Heart right ventricle (tissue), 16 donors: ENCODE measurements at regions not wholly inside any gene's neighbourhood (a gene's known extent, or its start where the extent isn't known, plus 50 kb on each side); places are given as distances from the start of the nearest gene placed in this dataset.

Experiments
- ATAC-seq, 8 donors: fragments of 200-7000 bp; cut with Tn5 transposase; one replicate each; pipeline ENCODE4 v1.9.1; 2020; ENCODE audit warnings: mild to moderate bottlenecking in 8 of 8, moderate library complexity in 8 of 8, moderate number of reproducible peaks in 1 of 8
- DNase-seq, 2 donors: peaks; one replicate each; pipeline ENCODE4 v3.0.0-alpha.2; 2020
- H3K27ac ChIP-seq, 10 donors: fragments of 200-600 bp; sonication (generic) in 2 of 10; one replicate each; pipeline versions ENCODE4 v1.5.0 to v1.8.0; 2020 to 2022; ENCODE audit warnings: mild to moderate bottlenecking in 3 of 10
- H3K27me3 ChIP-seq, 7 donors: fragments of 200-600 bp; one replicate each; pipeline ENCODE4 v1.8.0; 2021 to 2022; ENCODE audit warnings: mild to moderate bottlenecking in 2 of 7
- H3K36me3 ChIP-seq, 9 donors: fragments of 200-600 bp; sonication (generic) in 1 of 9; one replicate each; pipeline versions ENCODE4 v1.5.0 to v1.8.0; 2020 to 2022; ENCODE audit warnings: mild to moderate bottlenecking in 2 of 9
- H3K4me1 ChIP-seq, 9 donors: fragments of 200-600 bp; sonication (generic) in 1 of 9; one replicate each; pipeline versions ENCODE4 v1.5.0 to v1.8.0; 2020 to 2022; ENCODE audit warnings: mild to moderate bottlenecking in 4 of 9
- H3K4me3 ChIP-seq, 10 donors: fragments of 200-600 bp; sonication (generic) in 2 of 10; one replicate each; pipeline versions ENCODE4 v1.5.0 to v1.8.0; 2020 to 2022; ENCODE audit warnings: mild to moderate bottlenecking in 7 of 10, moderate library complexity in 2 of 10
- H3K9me3 ChIP-seq, 11 donors: fragments of 200-600 bp in 10 of 11; sonication (generic) in 2 of 11; one replicate each; pipeline versions ENCODE4 v1.5.0 to v1.8.0; 2013 to 2022; ENCODE audit warnings: mild to moderate bottlenecking in 2 of 11, control low read depth in 1 of 11, moderate library complexity in 1 of 11
- CTCF ChIP-seq, 9 donors: fragments of 200-600 bp; sonication (generic) in 2 of 9; IDR thresholded peaks; one replicate each; pipeline versions ENCODE4 v1.5.0 to v1.8.0; 2021 to 2022; ENCODE audit warnings: antibody characterized with exemption in 9 of 9, mild to moderate bottlenecking in 5 of 9, moderate library complexity in 1 of 9
- WGBS, 2 donors: extraction: QIAGEN DNeasy Blood & Tissue Kit; methylation state at CpG; one replicate each; pipeline ENCODE4 v1.1.7; 2013; ENCODE audit warnings: inconsistent platforms in 1 of 2; 5-methylcytosine and 5-hydroxymethylcytosine counted together
- intact Hi-C, 10 donors: fragments of 100-400 bp; cut with DNase I; formaldehyde crosslinking; loops; one replicate each; pipeline versions ENCODE4 v1.11.1 to v1.14.2; 2022
- donor health status: Arrhythmogenic right ventricular cardiomyopathy.
- donor health status: ischemic (EF 13 %, LVEDD 7.1; RV severe dilation, severe dysfunction).
- donor health status: healthy with polysubstance abuse.
- donor health status: DM: no; HTN: yes; CAD: no.
- donor health status: DM: no; HTN: no; CAD: no.
- donor health status: ischemic (EF 25% LVEDD 6.9; RV normal size, moderate dysfunction).
- donor health status: ischemic (EF 25% LVEDD 5.7; RV mildly dilated, moderate dysfunction).
- donor health status: healthy.
- donor health status: DM: yes; HTN: yes; CAD: no.
- donor health status: Ischemic cardiomyopathy.
- donor health status: ischemic (EF 35%, LVEDD 5.7; RV mildly dilated, moderate dysfunction).
- donor health status: nonischemic (EF 11% LVEDD 7.7; RV severe dilation, severe dysfunction).
- donor health status: DM: yes; HTN: yes; CAD: no.
- donor health status: PGD.
- donor health status: ischemic (EF 29% LVEDD 5.4; RV normal size, mild dysfunction).
- donor health status: nonischemic (EF 23%, LVEDD 6.1; RV moderate dilation, normal function).

DNA sequence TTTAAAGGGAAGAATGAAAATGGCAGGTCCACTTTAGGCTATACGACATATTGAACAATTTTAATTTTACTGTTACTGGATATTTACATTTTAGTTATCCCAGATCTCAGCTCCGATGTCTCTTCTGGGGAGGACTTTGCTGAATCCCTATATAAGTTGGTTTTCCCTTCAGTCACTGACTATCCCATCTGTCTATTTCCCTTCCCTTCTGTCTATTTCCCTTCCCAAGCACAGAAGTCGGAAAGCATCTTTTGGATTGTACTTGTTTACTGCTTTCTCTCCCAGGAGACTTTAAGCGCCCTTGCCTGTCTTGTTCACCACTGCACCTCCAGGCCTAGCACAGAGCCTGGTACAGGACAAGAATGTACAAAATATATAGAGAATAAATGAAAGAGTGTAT lies 165.8 kb upstream of the SALL4 start:
- WGBS, 2 donors: 93 to 96% methylated on average over 4 of the region's 4 CpGs
- Histone ChIP-seq H3K36me3 (no peaks in the 10 kb centered on the region), H3K4me3 (no peak overlapping the region), H3K27ac (no peak overlapping the region), H3K9me3 (no peaks in the 10 kb centered on the region), H3K27me3 (peaks cover 0 to 6% (median 0%) of the 10 kb centered on the region in 7 donors), H3K4me1 (no peaks in the 10 kb centered on the region)
- intact Hi-C loops: loop anchor here in 6 of 10 donors (5.0 to 10.0 kb wide), 3 partner anchors 323 to 333 kb away; no protein-coding TSS in a partner anchor
- DNase-seq (no peak), ATAC-seq (no peak)
- no peak for TF ChIP-seq CTCF (IDR thresholded peaks at IDR 0.05)

- no peaks in the 10 kb centered on the region for H3K36me3 ChIP-seq
- H3K4me1 ChIP-seq: no peaks in the 10 kb centered on the region
- no peak overlapping the region for H3K4me3 ChIP-seq
- peaks cover 0 to 9% (median 0%) of the 10 kb centered on the region in 7 donors for H3K27me3 ChIP-seq
- DNase-seq: peak; percentile 13 to 34
- no peaks in the 10 kb centered on the region for H3K9me3 ChIP-seq
- WGBS, 2 donors: 45 to 46% methylated on average over 8 of the region's 8 CpGs
- intact Hi-C loops: loop anchor here in 6 of 10 donors (5.0 to 10.0 kb wide), 3 partner anchors 322 to 332 kb away; no protein-coding TSS in a partner anchor
- peak in 8 of 9 donors; percentile 13 to 67 (median 52) for TF ChIP-seq CTCF (IDR thresholded peaks at IDR 0.05)
- no peak overlapping the region for H3K27ac ChIP-seq
- ATAC-seq: peak in 6 of 8 donors; percentile 25 to 72 (median 60)
Measured at GRCh38 chr20:51966296-51966971, 164.1 kb upstream of the SALL4 start.

GRCh38 chr20:51961964-51962761 lies 159.8 kb upstream of the SALL4 start:
- Histone ChIP-seq H3K27ac (no peak overlapping the region), H3K4me1 (peaks cover 0 to 11% (median 6%) of the 10 kb centered on the region in 9 donors), H3K9me3 (no peaks in the 10 kb centered on the region), H3K4me3 (no peak overlapping the region), H3K27me3 (peaks cover 0 to 19% (median 7%) of the 10 kb centered on the region in 7 donors), H3K36me3 (no peaks in the 10 kb centered on the region)
- intact Hi-C loops: loop anchor here in 2 of 10 donors (10.0 kb wide), 2 partner anchors 317 to 327 kb away; no protein-coding TSS in a partner anchor
- DNase-seq (no peak), ATAC-seq (no peak)
- TF ChIP-seq CTCF (IDR thresholded peaks at IDR 0.05): no peak
- WGBS, 2 donors: 57 to 64% methylated on average over 11 of the region's 11 CpGs

DNA sequence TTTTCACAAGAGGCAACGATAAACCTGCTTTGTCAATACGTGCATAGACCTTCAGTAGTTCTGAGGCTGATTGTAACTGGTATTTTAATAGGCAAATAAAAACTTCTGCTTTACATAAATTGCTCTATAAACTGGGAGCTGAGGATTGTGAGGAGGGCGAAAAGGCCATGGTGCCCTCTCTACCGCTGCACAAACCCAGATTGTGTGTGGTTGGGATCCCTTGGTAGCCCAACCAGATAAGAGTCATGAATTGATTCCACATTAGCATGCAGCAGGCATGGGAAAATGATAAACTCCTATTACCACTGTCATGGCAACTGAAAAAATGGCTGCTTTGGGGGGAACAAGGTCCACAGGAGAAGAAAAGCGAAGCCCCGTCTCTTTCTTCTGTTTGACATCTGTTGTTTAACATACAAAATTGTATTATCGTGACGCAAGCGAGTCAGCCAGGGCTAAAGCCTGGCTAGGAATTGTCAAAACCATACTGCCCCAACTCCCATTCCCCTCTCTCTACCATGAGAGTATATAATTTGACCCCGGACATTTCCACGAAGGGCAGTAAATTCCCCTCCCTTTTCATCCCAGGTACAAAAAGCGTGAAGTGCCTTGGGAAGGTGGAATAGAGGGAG lies 157.8 kb upstream of the SALL4 start:
- peaks cover 0 to 11% (median 6%) of the 10 kb centered on the region in 9 donors for H3K4me1 ChIP-seq
- no peaks in the 10 kb centered on the region for H3K9me3 ChIP-seq
- H3K36me3 ChIP-seq: no peaks in the 10 kb centered on the region
- TF ChIP-seq CTCF (IDR thresholded peaks at IDR 0.05): no peak
- intact Hi-C loops: loop anchor here in 2 of 10 donors (10.0 kb wide), 2 partner anchors 315 to 325 kb away; no protein-coding TSS in a partner anchor
- WGBS, 2 donors: 92 to 94% methylated on average over 12 of the region's 12 CpGs
- H3K27me3 ChIP-seq: peaks cover 0 to 19% (median 7%) of the 10 kb centered on the region in 7 donors
- no peak for ATAC-seq
- H3K4me3 ChIP-seq: no peak overlapping the region
- DNase-seq: no peak
- no peak overlapping the region for H3K27ac ChIP-seq
